ENCODE measurements at regions not wholly inside any gene's neighbourhood (a gene's known extent, or its start where the extent isn't known, plus 50 kb on each side); places are given as distances from the start of the nearest gene placed in this dataset.

- DNase-seq: no peak
- ATAC-seq: no peak
- Histone ChIP-seq H3K4me3 (no peak overlapping the region), H3K9me3 (no peaks in the 10 kb centered on the region), H3K4me1 (no peaks in the 10 kb centered on the region), H3K27me3 (no peaks in the 10 kb centered on the region), H3K27ac (no peak overlapping the region), H3K36me3 (no peaks in the 10 kb centered on the region)
- TF ChIP-seq CTCF (IDR thresholded peaks at IDR 0.05) (no peak), POLR2A (IDR thresholded peaks at IDR 0.05) (no peak)
- intact Hi-C loops (cut with DNase I): no loop called here
- WGBS (ENCODE audit: insufficient coverage, low coverage, low lambda C conversion rate, missing lambda C conversion rate): 62% methylated on average over 3 of the region's 3 CpGs
These were observed 106.3 kb downstream of the TMEM26 start for GRCh38 chr10:61346796-61347413.

- H3K9me3 ChIP-seq: no peaks in the 10 kb centered on the region
- H3K4me3 ChIP-seq: no peak overlapping the region
- H3K4me1 ChIP-seq: no peaks in the 10 kb centered on the region
- no peak for DNase-seq
- ATAC-seq: no peak
- 46% methylated on average over 3 of the region's 3 CpGs for WGBS (ENCODE audit: insufficient coverage, low coverage, low lambda C conversion rate, missing lambda C conversion rate)
- TF ChIP-seq POLR2A (IDR thresholded peaks at IDR 0.05) (no peak), CTCF (IDR thresholded peaks at IDR 0.05) (no peak)
- H3K36me3 ChIP-seq: no peaks in the 10 kb centered on the region
- intact Hi-C loops (cut with DNase I): no loop called here
- H3K27me3 ChIP-seq: no peaks in the 10 kb centered on the region
- no peak overlapping the region for H3K27ac ChIP-seq
These were observed 109.4 kb downstream of the TMEM26 start for GRCh38 chr10:61343796-61344195.

DNA sequence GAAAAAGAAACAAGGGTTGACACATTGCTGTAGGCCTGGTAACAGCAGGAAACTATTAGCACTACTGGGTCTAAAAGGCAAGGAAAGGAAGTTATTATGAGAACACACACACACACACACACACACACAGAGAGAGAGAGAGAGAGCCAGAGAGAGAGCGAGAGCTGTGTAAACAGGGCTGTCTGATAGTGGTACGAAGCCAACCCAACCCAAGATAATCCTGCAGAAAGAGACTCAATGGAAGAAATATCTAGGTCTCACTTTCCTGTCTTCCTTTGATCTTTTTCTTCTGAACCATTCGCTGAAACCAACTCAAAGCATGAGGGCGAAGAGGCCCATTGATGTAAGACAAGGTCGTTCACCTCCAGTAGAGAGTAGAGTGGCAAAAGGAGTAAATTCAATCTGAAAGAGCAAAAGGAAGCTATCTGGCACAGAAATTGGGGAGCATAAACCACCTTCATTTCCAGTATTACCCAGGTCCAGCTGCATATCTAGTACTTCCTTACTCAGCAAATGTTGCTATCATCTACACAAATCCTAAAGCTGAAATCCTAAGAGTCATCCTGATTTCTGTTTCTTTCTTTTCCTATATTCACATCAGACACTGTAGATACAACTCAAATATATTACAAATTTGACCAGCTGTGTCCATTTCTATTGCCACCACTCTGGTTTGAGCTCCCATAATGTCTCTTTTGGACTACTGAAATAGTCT, 110.2 kb downstream of the TMEM26 start:
- DNase-seq (no peak), ATAC-seq (peak in 1 of 4 donors; percentile 35)
- Histone ChIP-seq H3K9me3 (no peaks in the 10 kb centered on the region), H3K4me3 (no peak overlapping the region), H3K27me3 (no peaks in the 10 kb centered on the region), H3K27ac (no peak overlapping the region), H3K4me1 (no peaks in the 10 kb centered on the region), H3K36me3 (no peaks in the 10 kb centered on the region)
- no peak for TF ChIP-seq CTCF (IDR thresholded peaks at IDR 0.05)
- no peak for TF ChIP-seq POLR2A (IDR thresholded peaks at IDR 0.05)
- intact Hi-C loops (cut with DNase I): no loop called here
- 21% methylated on average over 4 of the region's 5 CpGs for WGBS (ENCODE audit: insufficient coverage, low coverage, low lambda C conversion rate, missing lambda C conversion rate)

- no peak for DNase-seq
- intact Hi-C loops (cut with DNase I): no loop called here
- TF ChIP-seq POLR2A (IDR thresholded peaks at IDR 0.05) (no peak), CTCF (IDR thresholded peaks at IDR 0.05) (no peak)
- H3K36me3 ChIP-seq: no peaks in the 10 kb centered on the region
- no peaks in the 10 kb centered on the region for H3K27me3 ChIP-seq
- H3K9me3 ChIP-seq: no peaks in the 10 kb centered on the region
- H3K4me1 ChIP-seq: no peaks in the 10 kb centered on the region
- no peak overlapping the region for H3K4me3 ChIP-seq
- no peak overlapping the region for H3K27ac ChIP-seq
- ATAC-seq: no peak
These were observed 112.2 kb downstream of the TMEM26 start for GRCh38 chr10:61341008-61341407.

Measured in right lobe of liver (tissue), 6 donors.